Stimulated activated CD8-positive, alpha-beta memory T cell treated with anti-CD3 and anti-CD28 coated beads, Interleukin-15, amount 100 ng/mL, for 48 hours (primary cell): ENCODE measurements at regions not wholly inside any gene's neighbourhood (a gene's known extent, or its start where the extent isn't known, plus 50 kb on each side); places are given as distances from the start of the nearest gene placed in this dataset.

Experiments used
- DNase-seq, 2 donors: peaks; one replicate each; pipeline ENCODE4 v3.0.0-alpha.2; 2020; ENCODE audit warnings: low read depth in 2 of 2

DNA sequence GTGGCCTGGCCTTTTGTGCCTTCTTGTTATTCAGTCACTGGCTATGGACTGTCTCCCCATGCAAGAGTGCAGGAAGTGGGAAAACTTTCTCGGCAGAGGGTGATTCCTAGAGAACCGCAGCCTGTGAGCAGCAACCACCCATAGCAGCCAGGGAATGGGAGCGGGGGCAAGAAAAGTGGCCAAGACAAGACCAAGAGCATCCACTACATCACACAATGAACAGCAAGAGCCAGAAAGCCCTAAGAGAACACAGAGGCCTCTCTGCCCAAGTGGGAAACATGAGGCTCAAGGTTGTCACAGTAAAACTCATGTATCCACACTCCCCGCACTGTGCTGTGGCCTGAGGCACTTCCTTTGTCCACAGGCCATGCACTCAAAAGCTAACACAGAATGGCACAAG is 129.1 kb upstream of the FSTL4 start:
- no peak for DNase-seq

DNA sequence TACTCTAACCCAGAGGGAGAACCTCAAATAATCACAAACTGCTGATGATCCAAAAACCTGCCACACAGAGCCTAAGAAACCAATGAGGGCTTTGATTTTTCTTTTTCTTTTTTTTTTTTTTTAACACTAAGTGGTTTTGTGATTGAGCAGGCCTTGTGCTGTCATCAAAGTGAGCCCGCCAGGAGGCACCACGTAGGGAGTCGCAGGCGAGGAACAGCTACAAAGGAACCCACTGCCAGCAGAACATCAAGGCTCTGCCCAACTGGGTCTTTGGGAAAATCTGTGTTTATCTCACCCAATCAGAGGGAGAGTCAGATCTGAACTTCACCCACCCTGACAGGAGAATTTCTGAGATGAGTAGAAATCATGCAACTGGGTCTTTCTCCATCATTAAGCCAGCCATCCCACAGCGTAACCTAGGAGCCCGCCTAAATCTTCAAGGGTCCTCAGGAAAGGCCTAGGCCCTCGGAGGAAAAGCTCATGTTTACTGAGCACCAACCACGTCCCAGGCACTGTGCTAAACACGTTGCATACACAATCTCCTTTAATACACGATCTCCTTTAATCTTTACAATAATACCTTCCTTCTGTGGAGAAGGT is 126.9 kb upstream of the FSTL4 start:
- DNase-seq = no peak

DNA sequence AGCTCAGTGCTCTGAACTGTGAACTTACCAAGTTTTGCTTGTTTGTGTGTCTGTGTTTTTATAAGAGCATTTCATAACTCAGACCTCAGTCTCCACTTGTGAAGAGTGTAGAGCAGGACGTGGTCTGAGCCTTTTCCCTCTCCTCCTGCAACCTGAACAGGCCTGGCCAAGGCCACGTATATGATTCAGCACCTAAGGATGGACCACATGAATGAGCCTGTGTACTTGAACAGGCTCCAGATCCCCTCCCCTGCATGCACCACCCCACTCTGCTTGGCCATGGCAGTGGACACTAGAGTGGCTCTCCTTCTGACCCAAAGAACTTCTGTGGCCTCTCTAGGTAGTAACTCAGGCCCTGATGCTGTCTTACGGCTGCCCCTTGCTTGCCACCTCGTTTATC is 125.9 kb upstream of the FSTL4 start:
- DNase-seq = no peak

DNA sequence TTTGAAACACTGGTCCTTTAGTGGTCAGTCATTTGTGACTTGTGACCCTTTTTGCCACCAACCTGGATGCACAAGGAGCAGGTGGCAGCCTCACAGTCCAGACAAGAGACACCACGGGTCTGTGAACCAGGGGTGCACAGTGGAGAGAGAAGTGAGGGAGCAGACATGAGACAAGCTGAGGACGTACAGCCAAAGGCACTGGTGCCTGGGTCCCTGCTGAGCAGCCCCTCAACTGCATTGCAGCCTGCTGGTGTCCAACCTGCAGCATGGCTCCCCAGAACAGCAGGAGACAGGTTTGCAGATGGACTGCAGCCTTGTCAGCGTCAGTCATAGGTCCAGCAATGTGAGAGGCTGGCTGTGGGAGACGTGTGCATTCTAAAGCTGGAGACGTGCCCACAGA is 124.2 kb upstream of the FSTL4 start:
- no peak for DNase-seq

DNA sequence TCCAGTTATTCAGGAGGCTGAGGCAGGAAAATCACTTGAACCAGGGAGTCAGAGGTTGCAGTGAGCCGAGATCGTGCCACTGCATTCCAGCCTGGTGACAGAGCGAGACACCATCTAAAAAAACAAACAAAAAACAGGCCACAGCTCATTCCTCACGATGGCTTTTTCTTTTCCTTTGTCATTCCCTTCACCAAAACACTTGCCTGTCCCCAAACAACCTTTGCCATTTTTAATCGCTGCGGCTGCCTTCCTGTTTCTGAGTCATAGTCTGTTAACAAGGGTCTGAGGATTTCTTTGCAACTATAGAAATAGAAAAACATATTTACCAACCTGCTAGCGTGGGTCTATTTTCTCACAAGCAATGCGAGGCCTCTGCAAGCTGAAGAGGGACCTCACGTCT is 123.0 kb upstream of the FSTL4 start:
- no peak for DNase-seq

DNA sequence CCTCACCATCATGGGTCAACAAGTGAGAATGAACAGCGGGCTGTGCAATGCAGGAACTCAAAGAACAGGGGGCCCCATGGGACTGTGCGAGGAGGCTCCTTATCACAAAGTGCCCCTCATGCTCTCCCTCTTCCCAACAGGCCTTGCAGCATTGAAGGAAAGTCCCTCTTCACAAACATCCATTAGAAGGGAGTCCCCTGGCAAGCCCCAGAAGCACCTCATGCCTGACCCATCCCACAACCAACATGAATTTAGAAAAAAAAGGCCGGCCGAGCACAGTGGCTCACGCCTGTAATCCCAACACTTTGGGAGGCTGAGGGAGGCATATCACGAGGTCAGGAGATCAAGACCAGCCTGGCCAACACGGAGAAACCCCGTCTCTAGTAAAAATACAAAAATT is 122.6 kb upstream of the FSTL4 start:
- no peak for DNase-seq

DNA sequence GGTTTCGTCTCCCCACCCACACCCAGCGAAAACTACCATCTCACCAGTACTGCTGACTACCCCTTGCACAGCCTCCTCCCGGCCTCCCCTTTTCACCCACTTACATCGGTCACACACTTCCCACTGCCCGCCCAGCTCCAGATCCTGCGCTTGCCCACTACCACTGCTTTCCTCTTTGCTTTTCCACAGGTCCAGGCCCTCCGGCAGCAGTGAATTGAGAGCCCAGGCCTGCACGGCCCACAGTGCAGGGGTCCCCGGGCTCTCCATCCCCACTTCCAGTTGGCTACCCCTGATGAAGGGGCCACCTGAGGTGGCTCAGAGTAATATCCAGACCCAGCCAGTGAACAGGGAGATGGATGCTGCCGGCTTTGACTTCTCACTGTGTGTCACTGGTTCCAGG is 120.2 kb upstream of the FSTL4 start:
- no peak for DNase-seq

DNA sequence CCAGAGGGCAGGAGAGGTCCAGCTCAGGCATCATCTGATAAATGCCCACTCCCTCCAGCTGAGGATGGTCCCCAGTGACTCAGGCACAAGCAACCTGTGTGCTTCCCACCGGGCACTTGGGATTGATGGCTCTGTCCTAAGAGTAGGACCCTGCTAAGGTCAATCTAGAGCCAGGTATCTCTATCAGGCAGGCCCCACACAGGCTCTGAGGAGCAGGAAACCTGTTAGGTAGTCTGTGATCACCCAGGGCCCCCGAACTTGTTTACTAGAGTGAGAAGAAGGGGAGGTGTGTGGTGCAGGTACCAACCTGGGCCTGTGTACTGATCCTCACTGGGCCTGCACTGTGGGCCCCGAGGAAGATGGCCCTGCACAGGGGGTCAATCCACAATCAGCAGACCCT is 119.6 kb upstream of the FSTL4 start:
- DNase-seq = no peak

DNA sequence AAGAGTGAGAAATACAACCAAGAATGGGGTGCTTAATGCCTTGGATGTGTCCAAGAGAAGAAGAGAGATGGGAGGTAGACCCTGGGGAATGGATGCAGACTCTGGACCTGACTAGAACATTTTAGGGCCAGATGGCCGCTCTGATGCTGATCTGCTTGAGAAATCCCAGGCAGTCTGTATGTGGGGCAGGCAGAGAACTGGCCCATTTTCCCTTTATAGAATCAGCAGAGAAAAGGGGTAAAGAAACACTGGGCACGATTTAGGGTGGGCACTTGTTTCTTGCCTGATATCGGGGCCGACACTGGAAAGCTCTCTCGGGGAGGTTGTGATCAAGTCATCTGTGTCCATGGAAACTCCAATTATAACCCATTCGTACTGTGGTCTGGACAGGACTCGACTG is 118.5 kb upstream of the FSTL4 start:
- no peak for DNase-seq

DNA sequence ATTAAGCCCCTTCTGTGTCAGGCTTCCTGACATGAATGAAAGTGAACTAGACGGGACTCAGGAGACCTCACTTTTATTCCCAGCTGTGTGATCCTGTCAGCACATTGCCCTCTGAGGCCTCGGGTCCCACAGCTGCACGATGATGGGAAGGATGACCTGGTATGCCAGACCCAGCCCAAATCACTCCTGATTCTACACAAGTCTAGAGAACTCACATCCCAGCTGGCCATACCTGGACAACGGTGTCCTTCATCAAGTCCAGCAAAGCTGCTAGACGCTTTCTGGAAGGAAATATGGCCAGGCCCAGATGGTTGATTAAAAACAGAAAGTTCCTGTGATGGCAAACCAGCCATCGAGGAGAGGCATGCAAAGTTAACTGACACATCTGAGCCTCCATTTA is 118.0 kb upstream of the FSTL4 start:
- no peak for DNase-seq

DNA sequence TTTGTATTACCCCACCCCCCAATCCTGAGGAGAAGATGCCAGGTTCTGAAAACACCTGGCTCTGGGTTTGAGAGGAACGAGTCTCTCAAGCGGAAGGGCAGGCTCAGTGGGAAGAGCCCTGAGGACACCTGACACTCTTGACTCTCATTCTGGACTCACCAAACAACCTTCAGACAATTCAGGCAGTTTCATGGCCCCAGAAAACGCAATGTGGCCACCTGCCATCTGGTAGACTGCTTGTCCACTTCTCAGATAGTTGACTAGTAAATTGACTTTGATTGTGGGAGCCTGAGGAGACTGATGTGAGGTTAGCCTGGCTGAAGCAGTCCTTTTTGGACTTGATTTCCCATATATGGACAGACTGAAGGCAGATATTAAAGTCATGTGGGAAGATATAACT is 117.5 kb upstream of the FSTL4 start:
- DNase-seq = no peak

DNA sequence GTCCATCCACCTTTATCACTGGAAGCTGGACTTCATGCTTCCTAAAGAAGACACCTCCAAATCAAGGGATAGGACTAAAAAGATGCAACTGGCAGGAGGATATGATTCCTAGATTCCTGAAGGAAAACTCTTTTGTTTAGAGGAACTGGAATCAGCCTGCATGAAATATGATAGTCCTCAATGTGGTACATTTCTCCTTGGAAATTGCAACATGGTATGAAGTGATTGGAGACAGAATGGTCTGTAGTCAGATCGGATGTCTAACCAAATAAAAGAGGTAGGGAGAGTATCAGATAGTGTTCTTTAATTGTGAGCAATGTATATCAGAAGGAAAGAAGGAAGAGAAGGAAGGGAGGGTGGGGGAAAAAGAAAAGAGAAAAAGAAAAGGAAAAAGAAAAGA is 116.1 kb upstream of the FSTL4 start:
- no peak for DNase-seq

DNA sequence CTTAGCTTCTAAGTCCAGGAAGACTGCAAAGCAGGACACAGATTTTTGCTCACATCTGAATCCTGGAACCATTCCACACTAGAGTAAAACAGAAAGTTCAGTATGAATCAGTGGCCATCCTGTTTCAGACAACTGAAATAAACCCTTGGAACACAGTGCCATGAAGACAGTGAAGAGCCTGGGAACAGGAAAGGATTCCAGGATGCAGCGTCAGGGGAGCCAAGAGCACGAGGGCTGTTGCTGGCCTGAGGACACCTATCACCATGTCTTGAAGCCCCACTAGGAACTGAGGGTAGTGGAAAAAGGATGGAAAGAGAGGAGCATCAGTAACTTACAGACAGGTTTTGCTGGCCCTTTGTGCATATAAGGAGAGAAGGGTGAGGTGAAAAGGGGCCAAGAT is 115.3 kb upstream of the FSTL4 start:
- DNase-seq = no peak

DNA sequence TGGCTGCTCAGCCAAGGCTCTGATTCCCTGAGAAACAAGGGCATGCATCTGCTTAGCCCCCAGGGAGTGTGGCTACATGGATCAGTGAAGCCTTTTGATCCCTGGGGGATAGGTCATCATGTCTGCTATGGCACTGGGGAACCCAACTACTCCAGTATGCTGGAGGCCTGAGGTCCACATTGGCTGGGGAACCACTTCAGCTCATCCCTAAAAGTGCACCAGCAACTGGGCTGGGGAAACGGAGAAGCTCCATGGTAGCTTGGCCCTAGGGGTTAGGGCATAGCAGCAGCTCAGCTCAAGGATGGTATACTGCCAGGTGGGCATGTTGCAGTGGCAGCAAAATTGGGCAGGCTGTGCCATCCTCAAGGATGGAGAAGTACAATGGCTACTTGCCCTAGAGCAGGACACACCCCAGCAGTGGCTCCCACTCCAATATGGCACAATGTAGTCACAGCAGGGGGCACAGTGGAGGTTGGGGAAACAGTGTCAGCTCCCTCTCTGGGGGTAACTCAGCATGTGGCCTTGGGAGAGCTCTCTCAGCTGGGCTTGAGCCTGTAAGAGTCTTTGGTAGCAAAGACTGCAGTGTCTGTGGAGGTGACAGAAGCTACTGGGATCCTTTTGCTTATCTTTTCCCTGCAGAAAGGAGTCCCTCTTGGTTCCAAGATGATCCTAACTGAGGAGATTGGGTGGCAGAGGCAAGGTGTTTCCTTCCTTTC is 111.5 kb upstream of the FSTL4 start:
- no peak for DNase-seq

DNA sequence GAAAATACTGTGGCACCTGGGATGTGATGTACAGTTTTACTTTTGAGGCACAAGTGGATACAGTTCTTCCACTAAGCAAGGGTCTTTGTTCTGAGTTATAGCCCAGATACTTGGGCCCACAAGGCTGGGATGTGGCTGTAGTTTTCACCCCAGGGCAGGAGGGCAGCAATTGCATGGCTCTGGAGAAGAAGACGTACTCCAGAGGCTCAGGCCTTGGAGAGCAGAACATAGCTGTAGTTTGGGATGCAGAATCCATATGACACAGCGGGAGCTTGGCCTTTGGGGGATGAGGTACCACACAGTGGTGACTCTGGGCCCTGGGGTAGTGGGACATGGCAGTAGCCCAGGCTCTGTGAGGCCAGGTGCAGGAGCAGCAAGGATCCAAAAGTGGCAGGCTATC is 110.8 kb upstream of the FSTL4 start:
- DNase-seq = no peak

DNA sequence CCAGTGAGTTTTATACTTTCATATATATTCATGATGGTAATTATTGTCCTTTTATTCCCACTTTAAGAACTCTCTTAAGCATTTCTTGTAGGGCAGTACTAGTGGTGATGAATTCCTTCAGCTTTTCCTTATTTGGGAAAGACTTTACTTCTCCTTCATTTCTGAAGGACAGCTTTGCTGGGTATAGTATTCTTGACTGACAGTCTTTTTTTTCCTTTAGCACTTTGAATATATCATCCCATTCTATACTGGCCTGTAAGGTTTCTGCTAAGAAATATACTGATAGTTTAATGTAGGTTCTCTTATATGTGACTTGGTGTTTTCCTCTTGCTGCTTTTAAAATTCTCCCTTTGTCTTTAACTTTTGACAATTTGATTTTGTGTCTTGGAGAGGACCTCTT is 109.0 kb upstream of the FSTL4 start:
- DNase-seq = no peak

DNA sequence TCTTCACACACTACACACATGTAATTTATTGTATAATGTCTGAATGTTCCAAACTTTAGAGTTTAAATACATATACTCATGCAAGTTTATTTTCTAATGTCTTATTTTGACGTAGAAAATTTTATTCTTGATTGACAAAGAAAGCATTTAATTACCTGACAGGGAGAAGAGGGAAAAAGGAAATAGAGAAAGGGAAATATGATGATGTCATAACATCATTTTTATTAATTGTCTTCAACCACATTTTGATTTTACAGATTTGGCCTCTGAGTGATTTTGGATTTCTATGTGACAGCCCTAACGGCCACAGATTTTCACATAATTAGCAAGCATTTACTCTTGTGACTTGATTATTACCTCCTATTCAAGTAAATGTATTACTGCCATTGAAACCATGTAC is 106.1 kb upstream of the FSTL4 start:
- DNase-seq = no peak

DNA sequence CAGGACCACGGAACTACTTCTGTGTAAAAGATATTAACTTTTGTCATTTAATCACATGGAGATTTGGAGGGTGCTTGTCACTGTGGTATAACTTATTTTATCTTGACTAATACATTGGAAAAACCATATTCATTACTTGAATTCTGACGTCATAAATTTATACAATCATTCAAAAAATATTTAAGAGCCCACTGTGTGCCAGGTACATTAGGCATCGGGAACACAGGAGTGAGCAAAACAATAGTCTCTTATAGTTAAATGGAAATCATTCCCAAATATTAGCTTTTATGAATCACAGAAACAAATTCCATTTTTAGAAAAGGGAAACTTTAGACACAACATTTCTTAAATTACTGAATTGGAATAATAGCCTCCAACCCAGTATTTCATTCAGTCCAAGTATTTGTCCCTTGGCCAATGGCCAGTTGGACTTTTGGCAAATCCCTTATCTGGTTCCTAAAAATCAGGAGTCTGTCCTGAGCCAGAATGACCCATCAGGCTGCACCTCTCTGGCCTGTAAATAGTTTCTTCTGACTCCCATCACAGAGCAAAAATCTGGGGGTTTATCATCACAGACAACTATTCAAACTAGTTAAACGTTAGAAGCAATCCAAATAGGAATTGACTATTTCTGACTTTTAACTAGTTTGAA is 104.3 kb upstream of the FSTL4 start:
- no peak for DNase-seq

DNA sequence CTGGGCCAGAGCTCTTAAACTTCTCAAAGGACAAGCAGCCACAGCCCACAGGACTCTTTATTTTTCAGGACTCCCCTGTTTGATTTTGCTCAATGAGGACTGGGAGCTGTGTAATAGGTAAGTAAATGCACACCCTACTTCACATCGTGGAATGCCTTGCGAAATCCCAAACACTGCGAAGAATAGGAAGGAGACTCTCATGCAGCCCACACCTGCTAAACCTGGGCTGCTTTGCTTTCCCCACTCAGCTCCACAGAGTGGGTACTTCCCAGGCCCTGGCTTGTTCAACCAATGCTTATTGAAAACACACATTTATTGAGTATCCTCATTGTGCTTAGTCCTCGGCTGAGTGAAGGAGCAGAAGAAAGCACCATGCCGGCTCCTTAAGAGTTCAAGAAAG is 103.3 kb upstream of the FSTL4 start:
- no peak for DNase-seq

DNA sequence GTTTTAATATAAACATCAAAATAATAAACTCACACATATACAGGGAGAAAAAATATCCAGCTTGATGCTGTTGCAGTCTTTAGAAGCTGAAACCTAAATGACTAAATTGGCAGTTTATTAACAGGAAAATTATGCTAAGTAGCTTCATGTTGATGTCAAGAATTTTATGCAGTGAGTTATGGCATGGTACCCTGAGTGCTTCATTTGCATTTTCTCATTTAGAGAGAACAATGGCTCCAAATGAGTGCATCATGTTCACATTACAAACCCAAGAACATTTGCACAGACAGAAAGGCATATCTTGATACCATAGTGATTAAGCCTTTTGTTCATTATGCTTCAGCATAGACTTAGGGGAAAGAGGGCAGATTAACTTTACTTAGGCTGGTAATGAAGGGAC is 102.9 kb upstream of the FSTL4 start:
- DNase-seq = no peak

DNA sequence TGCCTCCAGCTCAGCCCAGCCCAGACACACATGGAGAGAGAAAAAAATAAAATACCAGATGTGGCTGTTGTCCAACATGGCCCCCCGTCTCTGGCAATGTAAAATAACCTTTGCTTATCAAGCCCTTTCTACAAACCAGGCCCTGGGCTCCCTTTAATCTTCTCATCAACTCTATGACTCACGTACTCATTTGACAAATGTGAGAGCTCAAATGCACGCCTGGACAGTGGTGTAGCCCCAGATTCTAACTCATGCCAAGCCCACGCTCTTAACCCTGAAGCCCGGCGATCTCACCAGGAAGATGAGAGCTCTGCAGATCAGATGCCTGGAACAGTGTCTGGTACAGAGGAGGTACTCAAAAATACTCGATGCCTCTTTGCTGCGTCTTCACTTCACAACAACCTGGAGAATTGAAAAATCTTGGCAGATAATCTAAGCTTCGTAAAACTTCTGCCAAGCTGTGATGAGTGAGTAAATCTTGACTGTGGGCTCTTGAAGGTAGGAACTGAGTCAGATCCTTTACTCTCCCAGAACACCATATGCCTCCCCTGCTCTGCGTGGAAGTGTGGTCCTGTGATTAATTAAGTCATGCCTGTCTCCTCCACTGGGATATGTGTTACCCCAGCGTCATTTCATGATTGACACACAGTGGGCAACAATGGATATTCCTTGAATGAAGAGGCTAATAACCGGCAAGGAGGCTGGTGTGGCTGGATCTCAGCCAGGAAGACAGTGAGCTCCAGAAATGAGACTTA is 102.0 kb upstream of the FSTL4 start:
- no peak for DNase-seq

DNA sequence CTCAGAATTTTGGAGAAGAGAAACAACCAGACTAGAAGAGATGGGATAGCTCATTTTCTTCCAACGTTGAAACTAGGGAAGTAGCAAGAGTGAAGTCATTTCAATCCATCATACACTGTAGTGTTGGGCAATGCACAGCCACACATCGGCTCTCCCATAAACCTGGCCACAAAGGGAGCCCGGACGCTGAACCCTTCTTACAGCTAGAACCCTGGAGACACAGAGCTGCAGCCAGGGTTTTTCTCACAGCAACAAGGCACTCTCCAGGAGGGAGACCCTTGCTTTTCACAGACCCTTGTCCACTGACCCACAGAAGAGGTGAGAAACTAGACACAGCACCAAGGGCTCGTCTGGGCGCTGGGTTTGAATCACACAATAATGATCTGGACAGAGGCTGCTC is 101.4 kb upstream of the FSTL4 start:
- DNase-seq = no peak

DNA sequence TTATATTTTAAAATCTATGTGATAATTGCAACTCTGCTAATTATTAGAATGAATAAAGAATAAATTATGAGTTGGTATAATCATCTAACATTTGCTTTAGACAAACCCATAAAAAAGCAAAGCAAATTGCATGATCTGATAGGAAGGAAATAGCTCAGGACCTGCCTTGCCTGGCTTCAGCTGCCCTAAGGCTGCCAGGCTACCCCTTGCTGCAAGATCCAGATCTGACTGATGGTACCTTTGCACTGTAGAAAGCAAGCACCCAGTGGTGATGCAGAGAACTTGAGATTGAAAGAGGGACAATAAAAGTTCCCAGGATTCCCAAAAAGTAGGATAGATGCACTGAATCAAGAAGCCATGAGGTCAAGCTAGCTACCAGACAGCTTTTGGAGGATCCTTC is 100.9 kb upstream of the FSTL4 start:
- no peak for DNase-seq
